Neuronal stem cell (in vitro differentiated cells): ENCODE measurements at regions not wholly inside any gene's neighbourhood (a gene's known extent, or its start where the extent isn't known, plus 50 kb on each side); places are given as distances from the start of the nearest gene placed in this dataset.
"Not testable (repeated sequence)": the region's sequence is repeated elsewhere in the genome, so short reads cannot be mapped to it uniquely, and the experiment has no call there.

Source experiments
- DNase-seq: peaks from one replicate; pipeline ENCODE4 v3.0.0-alpha.2; 2013; ENCODE audit warnings: low spot score
- H2AFZ ChIP-seq: one replicate; pipeline ENCODE4 v1.6.1; 2013; ENCODE audit warnings: mild to moderate bottlenecking, low read length, inconsistent platforms
- H2AK5ac ChIP-seq: 2 replicates; pipeline ENCODE4 v1.6.1; 2013; ENCODE audit warnings: low read depth, mild to moderate bottlenecking, inconsistent platforms, low read length, moderate library complexity, mixed read lengths
- H2BK120ac ChIP-seq: 2 replicates; pipeline ENCODE4 v1.6.1; 2013; ENCODE audit warnings: low read depth, mild to moderate bottlenecking, inconsistent platforms, low read length, moderate library complexity, mixed read lengths
- H2BK12ac ChIP-seq: one replicate; pipeline ENCODE4 v1.6.1; 2013; ENCODE audit warnings: low read length, inconsistent platforms
- H2BK15ac ChIP-seq: 2 replicates; pipeline ENCODE4 v1.6.1; 2013; ENCODE audit warnings: mild to moderate bottlenecking, low read length, inconsistent platforms, mixed read lengths
- H2BK5ac ChIP-seq: one replicate; pipeline ENCODE4 v1.6.1; 2013; ENCODE audit warnings: inconsistent platforms, mild to moderate bottlenecking, low read length, moderate library complexity
- H3K14ac ChIP-seq: one replicate; pipeline ENCODE4 v1.6.1; 2013; ENCODE audit warnings: low read length, inconsistent platforms
- H3K18ac ChIP-seq: 2 replicates; pipeline ENCODE4 v1.6.1; 2013; ENCODE audit warnings: low read length, inconsistent platforms
- H3K23ac ChIP-seq: 2 replicates; pipeline ENCODE4 v1.6.1; 2013; ENCODE audit warnings: low read depth, mild to moderate bottlenecking, mixed read lengths, low read length, inconsistent platforms; ENCODE audit not compliant: poor library complexity
- H3K27ac ChIP-seq: replicated peaks from 3 replicates; pipeline ENCODE4 v1.5.1; 2013; ENCODE audit warnings: low read length, inconsistent platforms
- H3K27me3 ChIP-seq, 3 experiments: 2 replicates each; pipeline ENCODE4 v1.6.1; 2013; ENCODE audit warnings: low read length in 3 of 3, mild to moderate bottlenecking in 2 of 3, inconsistent platforms in 1 of 3, low read depth in 1 of 3, mixed read lengths in 1 of 3, moderate library complexity in 1 of 3; ENCODE audit not compliant: control insufficient read depth in 3 of 3, insufficient read depth in 3 of 3
- H3K36me3 ChIP-seq, 2 donors: replicated peaks in 1 of 2; 2 replicates each; pipeline ENCODE4 v1.6.1; 2013; ENCODE audit warnings: low read length in 2 of 2; ENCODE audit not compliant: control insufficient read depth in 2 of 2, insufficient read depth in 2 of 2
- H3K4ac ChIP-seq: 2 replicates; pipeline ENCODE4 v1.6.1; 2013; ENCODE audit warnings: inconsistent platforms, mild to moderate bottlenecking, low read length, moderate library complexity
- H3K4me1 ChIP-seq, 2 donors: 1 replicate in 1 of 2; 2 replicates in 1 of 2; pipeline ENCODE4 v1.6.1; 2013; ENCODE audit warnings: low read length in 2 of 2, low read depth in 1 of 2; ENCODE audit not compliant: control insufficient read depth in 2 of 2, insufficient read depth in 1 of 2
- H3K4me2 ChIP-seq: one replicate; pipeline ENCODE4 v1.6.1; 2013; ENCODE audit warnings: mild to moderate bottlenecking, low read length, inconsistent platforms; ENCODE audit not compliant: insufficient read depth, poor library complexity, severe bottlenecking
- H3K4me3 ChIP-seq, 2 donors: 2 replicates each; pipeline ENCODE4 v1.5.1; 2013; ENCODE audit warnings: low read length in 2 of 2, mild to moderate bottlenecking in 2 of 2, inconsistent platforms in 1 of 2, moderate library complexity in 1 of 2
- H3K79me1 ChIP-seq: one replicate; pipeline ENCODE4 v1.6.1; 2013; ENCODE audit warnings: low read depth, mild to moderate bottlenecking, inconsistent platforms, low read length, moderate library complexity
- H3K9ac ChIP-seq: one replicate; pipeline ENCODE4 v1.6.1; 2013; ENCODE audit warnings: mild to moderate bottlenecking, low read depth, low read length, inconsistent platforms; ENCODE audit not compliant: poor library complexity
- H3K9me3 ChIP-seq, 2 donors: replicated peaks in 1 of 2; 2 replicates each; pipeline versions ENCODE3 to v1.6.1; 2013; ENCODE audit warnings: low read length in 2 of 2, mild to moderate bottlenecking in 2 of 2, inconsistent platforms in 1 of 2, low read depth in 1 of 2, mixed read lengths in 1 of 2, moderate library complexity in 1 of 2; ENCODE audit not compliant: control insufficient read depth in 2 of 2, insufficient read depth in 1 of 2
- H4K8ac ChIP-seq: one replicate; pipeline ENCODE4 v1.6.1; 2013; ENCODE audit warnings: low read depth, mild to moderate bottlenecking, inconsistent platforms, low read length, moderate library complexity
- H4K91ac ChIP-seq: one replicate; pipeline ENCODE4 v1.6.1; 2013; ENCODE audit warnings: low read length, low read depth, mild to moderate bottlenecking, inconsistent platforms; ENCODE audit not compliant: poor library complexity
- WGBS, 2 donors: extraction: QIAGEN DNeasy Blood & Tissue Kit; methylation state at CpG; one replicate each; pipeline ENCODE4 v1.1.7; 2013; ENCODE audit warnings: missing lambda C conversion rate in 2 of 2, mixed read lengths in 1 of 2; ENCODE audit not compliant: insufficient read length in 2 of 2, insufficient replicate concordance in 1 of 2; ENCODE audit errors: extremely low coverage in 2 of 2; 5-methylcytosine and 5-hydroxymethylcytosine counted together

DNA sequence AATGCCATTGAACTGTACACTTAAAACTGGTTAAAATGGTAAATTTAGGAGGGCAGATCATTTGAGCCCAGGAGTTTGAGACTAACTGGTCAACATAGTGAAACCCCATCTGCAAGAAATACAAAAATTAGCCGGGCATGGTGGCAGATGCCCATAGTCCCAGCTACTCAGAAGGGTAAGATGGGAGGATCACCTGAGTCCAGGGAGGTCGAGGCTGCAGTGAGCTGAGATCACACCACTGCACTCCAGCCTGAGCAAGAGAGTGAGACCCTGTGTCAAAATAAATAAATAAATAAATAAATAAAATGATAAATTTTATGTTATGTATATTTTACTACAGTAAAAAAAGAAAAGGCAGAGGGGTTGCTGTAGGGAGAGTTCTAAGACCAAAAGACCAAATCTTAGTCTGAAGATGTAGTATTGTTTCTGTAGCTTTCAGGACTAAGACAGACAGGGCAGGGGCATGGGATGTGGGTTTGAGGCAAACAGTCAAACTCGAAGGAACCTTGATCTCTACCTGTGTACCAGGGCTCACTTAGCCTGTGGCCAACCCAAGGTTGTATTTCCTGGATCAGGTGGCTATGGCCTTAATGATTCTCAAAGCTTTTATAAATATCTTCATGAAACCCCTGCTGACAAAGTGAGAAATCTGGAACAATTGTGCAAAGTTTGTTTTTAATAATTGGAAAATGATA lies 316.7 kb downstream of the CYRIA start:
- H4K91ac ChIP-seq, result no peak overlapping the region
- no peak for DNase-seq
- H3K4me2 ChIP-seq, result no peak overlapping the region
- H2BK15ac ChIP-seq, result no peak overlapping the region
- H3K27me3 ChIP-seq, result no peaks in the 10 kb centered on the region
- H3K9me3 ChIP-seq, result peaks cover 5 to 19% of the 10 kb centered on the region in 2 donors
- no peak overlapping the region for H4K8ac ChIP-seq
- no peak overlapping the region for H3K23ac ChIP-seq
- H2BK12ac ChIP-seq, result no peak overlapping the region
- H2BK120ac ChIP-seq, result no peak overlapping the region
- no peak overlapping the region for H2BK5ac ChIP-seq
- H3K36me3 ChIP-seq, result no peaks in the 10 kb centered on the region
- no CpG with 5 or more reads among the region's 3 CpGs for whole genome bisulfite sequencing, 2 donors
- H3K4me1 ChIP-seq, result no peaks in the 10 kb centered on the region
- H2AFZ ChIP-seq, result no peak overlapping the region
- no peak overlapping the region for H3K14ac ChIP-seq
- no peak overlapping the region for H3K4me3 ChIP-seq
- H2AK5ac ChIP-seq, result no peak overlapping the region
- H3K4ac ChIP-seq, result no peak overlapping the region
- no peak overlapping the region for H3K18ac ChIP-seq
- H3K9ac ChIP-seq, result no peak overlapping the region
- H3K27ac ChIP-seq, result no peak overlapping the region
- no peaks in the 10 kb centered on the region for H3K79me1 ChIP-seq

GRCh38 chr2:16346671-16347070 lies 319.0 kb downstream of the CYRIA start:
- no peak for DNase-seq
- Histone ChIP-seq H2BK12ac (no peak overlapping the region), H4K8ac (no peak overlapping the region), H3K27me3 (no peaks in the 10 kb centered on the region), H3K4me3 (no peak overlapping the region), H2AFZ (no peak overlapping the region), H3K23ac (no peak overlapping the region), H2BK15ac (no peak overlapping the region), H3K14ac (no peak overlapping the region), H2AK5ac (no peak overlapping the region), H3K79me1 (no peaks in the 10 kb centered on the region), H3K27ac (no peak overlapping the region), H4K91ac (no peak overlapping the region), H3K4me1 (no peaks in the 10 kb centered on the region), H3K36me3 (no peaks in the 10 kb centered on the region), H3K4me2 (no peak overlapping the region), H3K18ac (no peak overlapping the region), H3K4ac (no peak overlapping the region), H3K9me3 (peaks cover 5 to 13% of the 10 kb centered on the region in 2 donors), H2BK5ac (no peak overlapping the region), H2BK120ac (no peak overlapping the region), H3K9ac (no peak overlapping the region)
- no CpG with 5 or more reads among the region's 3 CpGs for WGBS, 2 donors

- WGBS, 2 donors, result no CpG with 5 or more reads among the region's 9 CpGs
- not testable (repeated sequence) for H3K9ac ChIP-seq, H2AK5ac ChIP-seq, H3K4me1 ChIP-seq, H2BK12ac ChIP-seq, H4K8ac ChIP-seq, H2BK120ac ChIP-seq, H3K27ac ChIP-seq, H3K27me3 ChIP-seq, H3K23ac ChIP-seq, H2BK15ac ChIP-seq, DNase-seq, H3K79me1 ChIP-seq, H3K9me3 ChIP-seq, H2BK5ac ChIP-seq, H4K91ac ChIP-seq, H3K18ac ChIP-seq, H2AFZ ChIP-seq, H3K4me2 ChIP-seq, H3K4me3 ChIP-seq, H3K14ac ChIP-seq, H3K4ac ChIP-seq, H3K36me3 ChIP-seq
Observed at GRCh38 chr2:16345231-16345630, 320.4 kb downstream of the CYRIA start.

GRCh38 chr2:16339206-16339605 lies 326.4 kb downstream of the CYRIA start:
- no CpG with 5 or more reads among the region's 1 CpG for WGBS, 2 donors
- Histone ChIP-seq H3K18ac (no peak overlapping the region), H2BK5ac (no peak overlapping the region)

More at GRCh38 chr2:16339206-16339605, 326.4 kb downstream of the CYRIA start:
- H3K4me2 ChIP-seq, result no peak overlapping the region
- H2BK15ac ChIP-seq, result no peak overlapping the region
- peaks cover 3 to 9% of the 10 kb centered on the region in 2 donors for H3K9me3 ChIP-seq
- no peak overlapping the region for H4K8ac ChIP-seq
- H3K27me3 ChIP-seq, result no peaks in the 10 kb centered on the region
- H2BK120ac ChIP-seq, result no peak overlapping the region
- H3K14ac ChIP-seq, result no peak overlapping the region
- no peak overlapping the region for H3K27ac ChIP-seq
- no peak overlapping the region for H3K4me3 ChIP-seq
- no peak for DNase-seq
- no peaks in the 10 kb centered on the region for H3K79me1 ChIP-seq
- H3K9ac ChIP-seq, result no peak overlapping the region
- peaks cover 0 to 2% of the 10 kb centered on the region in 2 donors for H3K4me1 ChIP-seq
- H2AK5ac ChIP-seq, result no peak overlapping the region
- no peaks in the 10 kb centered on the region for H3K36me3 ChIP-seq
- H3K23ac ChIP-seq, result no peak overlapping the region
- H4K91ac ChIP-seq, result no peak overlapping the region
- H3K4ac ChIP-seq, result no peak overlapping the region
- H2AFZ ChIP-seq, result no peak overlapping the region
- no peak overlapping the region for H2BK12ac ChIP-seq
